H9 (cell line): ENCODE measurements at regions not wholly inside any gene's neighbourhood (a gene's known extent, or its start where the extent isn't known, plus 50 kb on each side); places are given as distances from the start of the nearest gene placed in this dataset.
"Not testable (repeated sequence)": the region's sequence is repeated elsewhere in the genome, so short reads cannot be mapped to it uniquely, and the experiment has no call there.

Experiments used
- DNase-seq: peaks from one replicate; pipeline ENCODE4 v3.0.0-alpha.2; 2017
- H2AFZ ChIP-seq: one replicate; pipeline ENCODE4 v1.6.1; 2013; ENCODE audit warnings: mild to moderate bottlenecking, low read length, control low read depth, moderate library complexity
- H2AK5ac ChIP-seq: 2 replicates; pipeline ENCODE4 v1.6.1; 2013; ENCODE audit warnings: low read length, control low read depth, mixed read lengths; ENCODE audit not compliant: insufficient read length
- H2BK120ac ChIP-seq: one replicate; pipeline ENCODE4 v1.6.1; 2013; ENCODE audit warnings: low read depth, mild to moderate bottlenecking, low read length, control low read depth, inconsistent platforms; ENCODE audit not compliant: poor library complexity, severe bottlenecking
- H2BK12ac ChIP-seq: 2 replicates; pipeline ENCODE4 v1.6.1; 2013; ENCODE audit warnings: low read length, control low read depth, mixed read lengths, low read depth; ENCODE audit not compliant: insufficient read length
- H2BK15ac ChIP-seq: 2 replicates; pipeline ENCODE4 v1.6.1; 2013; ENCODE audit warnings: low read depth, low read length, control low read depth
- H2BK20ac ChIP-seq: one replicate; pipeline ENCODE4 v1.6.1; 2013; ENCODE audit warnings: low read depth, mild to moderate bottlenecking, low read length, control low read depth, inconsistent platforms; ENCODE audit not compliant: poor library complexity, severe bottlenecking
- H2BK5ac ChIP-seq: 2 replicates; pipeline ENCODE4 v1.6.1; 2013; ENCODE audit warnings: low read length, control low read depth, mixed read lengths; ENCODE audit not compliant: insufficient read length
- H3K14ac ChIP-seq: 2 replicates; pipeline ENCODE4 v1.6.1; 2013; ENCODE audit warnings: low read length, control low read depth; ENCODE audit not compliant: insufficient read depth
- H3K18ac ChIP-seq: 2 replicates; pipeline ENCODE4 v1.6.1; 2013; ENCODE audit warnings: low read depth, mild to moderate bottlenecking, mixed read lengths, low read length, control low read depth; ENCODE audit not compliant: insufficient read length
- H3K23ac ChIP-seq: 2 replicates; pipeline ENCODE4 v1.6.1; 2013; ENCODE audit warnings: low read length, control low read depth, mixed read lengths, low read depth; ENCODE audit not compliant: insufficient read length
- H3K23me2 ChIP-seq: 2 replicates; pipeline ENCODE4 v1.6.1; 2013; ENCODE audit warnings: low read depth, mild to moderate bottlenecking, mixed read lengths, low read length, control low read depth; ENCODE audit not compliant: insufficient read length, poor library complexity, severe bottlenecking
- H3K27ac ChIP-seq: 2 replicates; pipeline ENCODE4 v1.5.1; 2013; ENCODE audit warnings: low read length, control low read depth, mixed read lengths, low read depth; ENCODE audit not compliant: insufficient read length
- H3K27me3 ChIP-seq: 2 replicates; pipeline ENCODE4 v1.6.1; 2013; ENCODE audit warnings: low read length, control low read depth, inconsistent platforms; ENCODE audit not compliant: insufficient read depth
- H3K4ac ChIP-seq: 2 replicates; pipeline ENCODE4 v1.6.1; 2013; ENCODE audit warnings: low read depth, mild to moderate bottlenecking, control low read depth, inconsistent platforms, low read length, moderate library complexity
- H3K4me1 ChIP-seq: 2 replicates; pipeline ENCODE4 v1.6.1; 2013; ENCODE audit warnings: low read length, control low read depth, inconsistent platforms; ENCODE audit not compliant: insufficient read depth
- H3K4me2 ChIP-seq: 2 replicates; pipeline ENCODE4 v1.6.1; 2013; ENCODE audit warnings: low read length, control low read depth, mixed read lengths; ENCODE audit not compliant: insufficient read length, insufficient read depth
- H3K56ac ChIP-seq: 2 replicates; pipeline ENCODE4 v1.6.1; 2013; ENCODE audit warnings: low read depth, mild to moderate bottlenecking, mixed read lengths, low read length, control low read depth; ENCODE audit not compliant: insufficient read length
- H3K79me1 ChIP-seq: 2 replicates; pipeline ENCODE4 v1.6.1; 2013; ENCODE audit warnings: low read depth, mild to moderate bottlenecking, moderate library complexity, low read length, control low read depth, inconsistent platforms; ENCODE audit not compliant: insufficient read depth, poor library complexity, severe bottlenecking
- H3K79me2 ChIP-seq: 2 replicates; pipeline ENCODE4 v1.6.1; 2013; ENCODE audit warnings: low read length, control low read depth, inconsistent platforms; ENCODE audit not compliant: insufficient read depth
- H3K9ac ChIP-seq: 2 replicates; pipeline ENCODE4 v1.6.1; 2013; ENCODE audit warnings: low read length, control low read depth, mixed read lengths; ENCODE audit not compliant: insufficient read length; ENCODE audit errors: extremely low read depth
- H3K9me3 ChIP-seq: one replicate; pipeline ENCODE4 v1.6.1; 2013; ENCODE audit warnings: low read depth, low read length, inconsistent platforms; ENCODE audit not compliant: control insufficient read depth
- H3T11ph ChIP-seq: one replicate; pipeline ENCODE4 v1.6.1; 2013; ENCODE audit warnings: mild to moderate bottlenecking, low read length, control low read depth, inconsistent platforms
- H4K20me1 ChIP-seq: one replicate; pipeline ENCODE4 v1.6.1; 2013; ENCODE audit not compliant: control insufficient read depth, insufficient read length, insufficient read depth
- H4K5ac ChIP-seq: 2 replicates; pipeline ENCODE4 v1.6.1; 2013; ENCODE audit warnings: low read depth, mild to moderate bottlenecking, mixed read lengths, low read length, control low read depth; ENCODE audit not compliant: insufficient read length
- H4K8ac ChIP-seq: replicated peaks from 2 replicates; pipeline ENCODE4 v1.6.1; 2013; ENCODE audit warnings: low read length, control low read depth, mixed read lengths, low read depth; ENCODE audit not compliant: insufficient read length
- H4K91ac ChIP-seq: 2 replicates; pipeline ENCODE4 v1.6.1; 2013; ENCODE audit warnings: low read depth, mild to moderate bottlenecking, moderate library complexity, mixed read lengths, low read length, control low read depth; ENCODE audit not compliant: insufficient read length
- H3K27ac Mint-ChIP-seq, 3 experiments: 2 replicates in 2 of 3; 3 replicates in 1 of 3; pipeline ENCODE4 v1.8.0; 2020 to 2021; ENCODE audit warnings: mixed read lengths in 3 of 3, mild to moderate bottlenecking in 1 of 3, moderate library complexity in 1 of 3
- H3K27me3 Mint-ChIP-seq: 2 replicates; pipeline ENCODE4 v1.8.0; 2021; ENCODE audit warnings: low read depth, mild to moderate bottlenecking, moderate library complexity, mixed read lengths
- H3K36me3 Mint-ChIP-seq, 3 experiments: 2 replicates in 2 of 3; 3 replicates in 1 of 3; pipeline ENCODE4 v1.8.0; 2020 to 2021; ENCODE audit warnings: low read depth in 3 of 3, mixed read lengths in 3 of 3; ENCODE audit not compliant: insufficient read depth in 1 of 3
- H3K4me1 Mint-ChIP-seq, 2 experiments: 2 replicates each; pipeline ENCODE4 v1.8.0; 2020; ENCODE audit warnings: mixed read lengths in 2 of 2
- H3K4me3 Mint-ChIP-seq, 2 experiments: 2 replicates in 1 of 2; 3 replicates in 1 of 2; pipeline ENCODE4 v1.8.0; 2020 to 2021; ENCODE audit warnings: mild to moderate bottlenecking in 2 of 2, mixed read lengths in 2 of 2, moderate library complexity in 1 of 2
- H3K9me3 Mint-ChIP-seq, 2 experiments: 2 replicates in 1 of 2; 3 replicates in 1 of 2; pipeline ENCODE4 v1.8.0; 2020; ENCODE audit warnings: mild to moderate bottlenecking in 2 of 2, mixed read lengths in 2 of 2, moderate library complexity in 1 of 2
- CTCF ChIP-seq: fragments of 200-600 bp; sonication (generic); conservative IDR thresholded peaks from 3 replicates; pipeline ENCODE4 v1.8.0; 2021; ENCODE audit warnings: antibody characterized with exemption, mild to moderate bottlenecking
- WGBS: extraction: QIAGEN DNeasy Blood & Tissue Kit; methylation state at CpG from one replicate; pipeline ENCODE4 v1.1.7; 2013; ENCODE audit warnings: missing lambda C conversion rate, low lambda C conversion rate, mixed read lengths; ENCODE audit not compliant: insufficient read length; ENCODE audit errors: extremely low coverage; 5-methylcytosine and 5-hydroxymethylcytosine counted together

- H2BK120ac ChIP-seq = no peak overlapping the region
- no peaks in the 10 kb centered on the region for H3K27me3 ChIP-seq
- Mint-ChIP-seq H3K36me3 (no peaks in the 10 kb centered on the region), H3K9me3 (no peaks in the 10 kb centered on the region), H3K27ac (no peak overlapping the region; a peak in 2 of 7 replicates), H3K4me3 (no peak overlapping the region), H3K4me1 (no peaks in the 10 kb centered on the region), H3K27me3 (no peaks in the 10 kb centered on the region)
- H3K27ac ChIP-seq = no peak overlapping the region
- no peak overlapping the region for H4K5ac ChIP-seq
- H3K9ac ChIP-seq = no peak overlapping the region
- DNase-seq = no peak
- no peaks in the 10 kb centered on the region for H4K20me1 ChIP-seq
- H3K79me2 ChIP-seq = no peaks in the 10 kb centered on the region
- no peak overlapping the region for H3K18ac ChIP-seq
- no peak for TF ChIP-seq CTCF
- no peaks in the 10 kb centered on the region for H3K23me2 ChIP-seq
- H3K23ac ChIP-seq = no peak overlapping the region
- no peak overlapping the region for H4K91ac ChIP-seq
- no peak overlapping the region for H2BK12ac ChIP-seq
- H3K4me2 ChIP-seq = no peak overlapping the region
- H3K9me3 ChIP-seq = no peaks in the 10 kb centered on the region
- H3K4ac ChIP-seq = no peak overlapping the region
- H3K79me1 ChIP-seq = no peaks in the 10 kb centered on the region
- H4K8ac ChIP-seq = no peak overlapping the region
- H3K4me1 ChIP-seq = no peaks in the 10 kb centered on the region
- no CpG with 5 or more reads among the region's 2 CpGs for whole genome bisulfite sequencing
- no peak overlapping the region for H2AFZ ChIP-seq
- no peak overlapping the region for H2AK5ac ChIP-seq
- H3K14ac ChIP-seq = no peak overlapping the region
- H2BK5ac ChIP-seq = no peak overlapping the region
- H3K56ac ChIP-seq = no peak overlapping the region
- H3T11ph ChIP-seq = no peak overlapping the region
- H2BK20ac ChIP-seq = no peak overlapping the region
- no peak overlapping the region for H2BK15ac ChIP-seq
Observed at GRCh38 chr9:105007143-105007542, 79.2 kb upstream of the ABCA1 start.

- H2BK12ac ChIP-seq, H3K27me3 Mint-ChIP-seq, H3K4ac ChIP-seq, H4K5ac ChIP-seq, H3K36me3 Mint-ChIP-seq, H3K4me3 Mint-ChIP-seq, H3K9ac ChIP-seq, H3K4me1 Mint-ChIP-seq, H3K23me2 ChIP-seq, H3K79me1 ChIP-seq, H3K56ac ChIP-seq, H2BK120ac ChIP-seq, H3K27me3 ChIP-seq, H4K20me1 ChIP-seq, H3K23ac ChIP-seq, H3K27ac ChIP-seq, H3K14ac ChIP-seq, H3K27ac Mint-ChIP-seq, H2BK15ac ChIP-seq, H3K9me3 ChIP-seq, H2BK5ac ChIP-seq, H2AFZ ChIP-seq, H3K4me1 ChIP-seq, H3K9me3 Mint-ChIP-seq, H4K8ac ChIP-seq, H2BK20ac ChIP-seq, H3T11ph ChIP-seq, H3K18ac ChIP-seq, H4K91ac ChIP-seq, DNase-seq, H3K4me2 ChIP-seq, H2AK5ac ChIP-seq, H3K79me2 ChIP-seq: not testable (repeated sequence)
- WGBS = no CpG with 5 or more reads among the region's 3 CpGs
Observed at GRCh38 chr9:105010089-105010488, 82.1 kb upstream of the ABCA1 start.
